GM18498 (cell line): ENCODE measurements at regions not wholly inside any gene's neighbourhood (a gene's known extent, or its start where the extent isn't known, plus 50 kb on each side); places are given as distances from the start of the nearest gene placed in this dataset.
"Not testable (repeated sequence)": the region's sequence is repeated elsewhere in the genome, so short reads cannot be mapped to it uniquely, and the experiment has no call there.

ENCODE experiments used
- ATAC-seq: cut with Tn5 transposase; IDR thresholded peaks from one replicate; pipeline ENCODE4 v1.9.1; 2021; ENCODE audit warnings: mild to moderate bottlenecking, moderate library complexity; ENCODE audit not compliant: unreplicated experiment

- no peak for ATAC-seq
Measured at GRCh38 chr2:129181433-129181832, 798.0 kb upstream of the RAB6C start.

DNA sequence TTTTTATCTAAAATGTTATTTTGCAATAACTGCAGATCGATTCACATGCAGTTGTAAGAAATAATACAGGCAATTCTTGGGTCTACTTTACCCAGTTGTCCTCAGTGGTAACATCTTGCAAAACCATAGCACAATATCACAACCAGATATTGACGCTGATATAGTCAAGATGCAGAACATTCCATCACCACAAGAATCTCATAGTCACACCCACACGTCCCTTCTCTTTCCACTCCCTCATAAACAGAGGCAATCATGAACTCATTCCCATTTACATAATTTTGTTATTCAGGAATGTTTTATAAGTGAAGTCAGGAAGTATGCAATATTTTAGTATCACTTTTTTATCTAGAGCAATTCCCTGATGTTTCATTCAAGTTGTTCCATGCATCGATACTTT, 797.5 kb upstream of the RAB6C start:
- no peak for ATAC-seq

DNA sequence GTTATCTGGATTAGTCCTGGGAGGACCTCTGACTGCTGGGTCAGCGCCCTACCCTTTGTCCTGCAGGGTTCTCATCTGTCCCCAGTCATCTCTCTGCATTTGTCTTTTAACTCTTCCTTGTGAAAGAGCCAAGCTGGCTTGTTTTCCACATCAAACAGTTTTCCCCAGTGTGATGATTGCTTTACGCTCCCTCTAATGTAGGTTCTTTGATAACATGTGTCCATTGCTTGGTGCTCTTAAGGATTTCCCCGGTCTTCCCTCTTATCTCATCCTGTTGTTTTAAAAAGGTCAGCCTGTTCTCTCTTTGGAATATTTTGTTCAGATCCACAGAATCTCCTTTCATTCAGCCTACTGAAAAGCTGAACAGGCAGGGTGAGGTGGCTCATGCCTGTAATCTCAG, 792.1 kb upstream of the RAB6C start:
- no peak for ATAC-seq

DNA sequence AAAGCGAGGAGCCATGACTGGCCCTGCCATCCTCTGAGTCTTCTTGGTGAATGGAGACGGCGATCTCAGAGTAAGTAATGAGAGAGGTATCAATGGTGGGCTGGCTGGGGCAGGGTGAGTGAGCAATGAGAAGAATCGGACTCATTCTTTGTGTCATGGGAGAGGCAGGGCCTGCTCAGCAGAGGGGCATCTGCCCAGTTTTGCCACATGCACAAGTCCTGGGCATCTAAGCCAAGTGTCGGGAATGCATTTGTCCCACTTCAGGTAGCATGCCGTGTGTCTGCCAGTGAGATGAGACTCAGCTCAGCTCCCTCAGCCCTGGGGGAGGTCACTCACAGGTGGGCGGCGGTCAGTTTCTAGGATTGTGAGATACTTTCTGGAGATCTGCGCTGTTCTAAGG, 791.0 kb upstream of the RAB6C start:
- no peak for ATAC-seq

DNA sequence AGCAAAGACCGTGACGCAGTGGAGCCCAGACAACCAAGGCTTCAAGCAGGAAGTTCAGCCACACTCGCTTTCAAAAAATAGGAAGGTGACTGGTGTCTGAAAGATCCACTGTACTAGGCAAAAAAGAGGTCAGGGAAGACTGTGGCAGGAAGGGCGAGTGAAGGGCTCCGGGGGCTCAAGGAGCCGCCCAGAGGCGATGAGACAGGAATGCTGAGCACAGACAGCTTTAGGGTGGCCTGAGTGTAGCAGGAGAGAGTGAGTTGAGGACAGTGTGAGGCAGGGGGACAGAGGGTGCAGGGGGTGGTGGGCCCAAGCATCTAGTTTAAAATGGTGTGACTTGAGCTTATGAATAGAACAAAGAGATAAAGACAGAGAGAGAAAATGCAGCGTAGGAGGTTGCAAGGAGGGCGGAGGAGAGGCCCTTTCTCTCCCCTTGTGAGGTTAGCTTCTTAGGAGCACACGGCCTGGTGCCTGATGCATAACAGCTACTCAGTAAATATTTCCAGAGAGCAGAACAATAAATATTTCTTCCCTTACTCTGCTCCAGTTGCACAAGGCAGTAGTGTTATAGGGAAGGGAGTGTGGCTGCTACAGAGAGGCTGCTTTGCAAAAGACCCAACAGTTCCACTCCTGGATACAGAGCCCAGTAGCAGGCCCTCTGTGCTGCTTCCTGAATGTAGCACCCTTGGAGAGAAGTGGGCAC, 789.7 kb upstream of the RAB6C start:
- ATAC-seq, result no peak

- no peak for ATAC-seq
Measured at GRCh38 chr2:129190494-129190893, 789.0 kb upstream of the RAB6C start.

GRCh38 chr2:129191530-129191929, 787.9 kb upstream of the RAB6C start:
- ATAC-seq, result no peak

GRCh38 chr2:129192117-129192516, 787.3 kb upstream of the RAB6C start:
- no peak for ATAC-seq

- ATAC-seq, result no peak
Measured at GRCh38 chr2:129192841-129193253, 786.6 kb upstream of the RAB6C start.

- ATAC-seq, result no peak
Measured at GRCh38 chr2:129193961-129194360, 785.5 kb upstream of the RAB6C start.

DNA sequence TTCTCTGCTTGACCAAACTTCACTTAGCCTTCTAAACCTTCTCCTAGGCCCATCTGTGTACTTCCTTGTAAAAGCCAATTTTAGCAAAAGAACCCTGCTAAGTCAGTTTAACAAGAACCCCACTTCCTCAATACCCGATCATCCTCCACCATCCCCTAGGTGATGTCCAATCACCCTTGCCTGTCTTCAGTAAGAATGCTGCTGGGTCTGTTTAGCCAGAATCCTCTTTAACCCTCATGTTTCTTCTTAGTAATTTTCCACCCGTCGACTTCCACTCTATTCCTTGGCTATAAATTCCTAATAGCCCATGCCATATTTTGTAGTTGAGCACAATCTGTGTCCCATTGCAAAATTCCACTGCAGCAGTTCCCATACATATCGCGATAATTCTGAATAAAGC, 780.0 kb upstream of the RAB6C start:
- no peak for ATAC-seq

DNA sequence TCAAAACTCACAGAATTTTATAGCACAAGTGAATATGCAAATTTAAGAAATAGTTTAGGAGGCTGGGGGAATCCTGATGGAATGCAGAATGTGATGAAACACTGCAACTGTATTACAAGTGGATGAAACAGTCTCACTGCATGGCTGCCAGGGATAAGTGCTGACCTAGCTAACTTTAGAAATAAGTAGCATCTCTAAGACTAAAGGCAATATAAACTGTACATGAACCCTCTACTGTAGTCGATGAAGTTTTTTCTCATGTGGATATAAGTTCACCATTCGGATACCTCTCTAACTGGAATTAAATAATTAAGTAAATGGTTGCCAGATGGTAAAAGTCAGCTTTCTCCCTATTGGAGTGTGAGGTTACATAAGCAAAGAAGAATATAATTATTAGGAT, 777.8 kb upstream of the RAB6C start:
- ATAC-seq, result no peak

GRCh38 chr2:129203331-129203730, 776.1 kb upstream of the RAB6C start:
- ATAC-seq, result no peak

- ATAC-seq, result not testable (repeated sequence)
Measured at GRCh38 chr2:129204581-129204980, 774.9 kb upstream of the RAB6C start.

- no peak for ATAC-seq
Measured at GRCh38 chr2:129205176-129205575, 774.3 kb upstream of the RAB6C start.

DNA sequence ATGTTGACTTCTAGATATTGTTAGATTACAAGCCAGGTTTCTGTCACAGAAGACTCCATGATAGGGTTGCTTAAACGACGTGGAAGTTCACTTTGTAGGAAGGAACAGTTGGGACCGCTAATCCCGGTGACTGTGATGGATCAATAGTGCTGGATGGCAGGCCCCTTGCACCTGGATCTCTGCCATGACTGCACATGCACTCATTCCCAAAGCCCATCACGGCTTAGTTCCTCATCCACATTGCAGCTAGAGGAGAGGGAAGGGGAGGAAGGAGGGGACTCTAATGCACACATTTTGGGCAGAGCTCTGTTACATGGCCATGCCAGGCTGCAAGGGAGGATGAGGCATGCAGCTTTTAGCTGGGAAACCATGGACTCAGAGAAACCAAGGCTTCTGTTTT, 773.7 kb upstream of the RAB6C start:
- ATAC-seq, result no peak

GRCh38 chr2:129212299-129212958, 767.0 kb upstream of the RAB6C start:
- ATAC-seq, result no peak

DNA sequence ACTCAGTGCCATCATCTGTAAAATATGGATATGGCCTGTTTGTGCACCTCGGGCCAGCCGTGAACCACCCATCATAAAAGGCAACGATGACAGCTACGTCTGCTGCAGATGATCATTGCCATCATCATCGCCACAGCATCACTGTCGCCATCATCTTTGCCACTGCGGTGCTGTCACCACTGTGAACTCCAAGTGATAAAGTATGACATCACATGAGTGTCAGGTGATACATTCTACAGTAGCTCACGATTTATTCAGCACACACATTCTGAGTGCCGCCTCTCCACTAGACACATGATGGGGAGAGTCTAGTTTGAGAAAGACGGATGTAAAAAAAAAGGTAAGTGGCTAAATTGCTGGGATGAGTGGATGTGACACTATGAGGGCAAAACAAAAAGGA, 755.4 kb upstream of the RAB6C start:
- ATAC-seq, result no peak

- ATAC-seq, result no peak
Measured at GRCh38 chr2:129224486-129224885, 755.0 kb upstream of the RAB6C start.

GRCh38 chr2:129229196-129229595, 750.3 kb upstream of the RAB6C start:
- ATAC-seq, result no peak

GRCh38 chr2:129229830-129230441, 749.5 kb upstream of the RAB6C start:
- no peak for ATAC-seq

- ATAC-seq, result no peak
Measured at GRCh38 chr2:129231924-129232323, 747.5 kb upstream of the RAB6C start.
